ENCODE measurements at regions not wholly inside any gene's neighbourhood (a gene's known extent, or its start where the extent isn't known, plus 50 kb on each side); places are given as distances from the start of the nearest gene placed in this dataset.
"Not testable (repeated sequence)": the region's sequence is repeated elsewhere in the genome, so short reads cannot be mapped to it uniquely, and the experiment has no call there.

- SMC1A ChIA-PET (ENCODE audit: uncharacterized antibody, unreplicated experiment) = interaction anchor here (0.7 to 4.4 kb wide), 14 partner anchors 10 to 468 kb away, joined by 3 to 61 read pairs (median 3); no protein-coding TSS in a partner anchor
- no peaks in the 10 kb centered on the region for H3K4me1 ChIP-seq (ENCODE audit: control insufficient read depth, insufficient read depth, low read length)
- BruUV-seq (replicated peaks) = no TSS peak
- H3K4me2 ChIP-seq (ENCODE audit: control insufficient read depth, insufficient read depth) = no peak overlapping the region
- RAD21 ChIA-PET (ENCODE audit: unreplicated experiment) = interaction anchor here (0.9 to 6.5 kb wide), 4 partner anchors 25 to 409 kb away, joined by 3 to 75 read pairs (median 4); no protein-coding TSS in a partner anchor
- no peak overlapping the region for H3K27ac ChIP-seq (ENCODE audit: control insufficient read depth, insufficient read depth)
- peak; percentile 68 for ATAC-seq
- no peaks in the 10 kb centered on the region for H3K36me3 ChIP-seq (ENCODE audit: control insufficient read depth in 2 of 2, insufficient read depth in 2 of 2, low read length in 1 of 2)
- CTCF ChIA-PET = interaction anchor here (0.7 to 6.6 kb wide), 16 partner anchors 8 to 643 kb away, joined by 3 to 184 read pairs (median 4); no protein-coding TSS in a partner anchor
- no peak overlapping the region for H3K4me3 ChIP-seq
- no peaks in the 10 kb centered on the region for H3K27me3 ChIP-seq (replicated peaks in 1 of 2; ENCODE audit: control insufficient read depth in 2 of 2, insufficient read depth in 2 of 2, low read length in 1 of 2)
- WGBS (ENCODE audit: insufficient coverage, insufficient replicate concordance, low lambda C conversion rate, missing lambda C conversion rate) = 8% methylated on average over 8 of the region's 8 CpGs
- intact Hi-C loops (cut with micrococcal nuclease; ENCODE audit: unreplicated experiment) = loop anchor here (1.0 to 10.0 kb wide), 2 partner anchors 273 to 408 kb away; no protein-coding TSS in a partner anchor
- no peaks in the 10 kb centered on the region for H4K20me1 ChIP-seq (ENCODE audit: control insufficient read depth, insufficient read depth)
- no peak overlapping the region for H3K9ac ChIP-seq (ENCODE audit: control insufficient read depth, insufficient read depth, low read length)
- H3K9me3 ChIP-seq (replicated peaks; ENCODE audit: control insufficient read depth, insufficient read depth, low read length) = no peaks in the 10 kb centered on the region
- in situ Hi-C loops (cut with MboI) = loop anchor here (5.0 to 25.0 kb wide), 2 partner anchors 401 to 646 kb away; no protein-coding TSS in a partner anchor
- DNase-seq (ENCODE audit: low read depth, low spot score) = peak; percentile 7
- peak; percentile 57 to 80 (median 62) for TF ChIP-seq CTCF (IDR thresholded peaks at IDR 0.05 in 2 of 3, conservative IDR thresholded peaks at IDR 0.05 in 1 of 3; ENCODE audit: control insufficient read depth in 2 of 3, extremely low read depth in 1 of 3, insufficient read depth in 1 of 3, low read depth in 3 of 3, low read length in 3 of 3)
- TF ChIP-seq ESRRA (IDR thresholded peaks at IDR 0.05; ENCODE audit: low read length) = no peak
- peak; percentile 82 for TF ChIP-seq RAD21 (IDR thresholded peaks at IDR 0.05; ENCODE audit: insufficient read depth, low read depth, low read length)
- TF ChIP-seq SMC3 (IDR thresholded peaks at IDR 0.05; ENCODE audit: borderline replicate concordance, low read length) = peak; percentile 56; the same call in 1 of the 2 replicates
- TF ChIP-seq MEF2B (IDR thresholded peaks at IDR 0.05; ENCODE audit: partially characterized antibody, poor library complexity, severe bottlenecking) = no peak
- TF ChIP-seq ZBTB4 (CRISPR knock-in tag; IDR thresholded peaks at IDR 0.05) = no peak
- FAIRE-seq = peak; percentile 13
- H3K79me2 ChIP-seq (ENCODE audit: control insufficient read depth, insufficient read depth, low read length) = no peaks in the 10 kb centered on the region
- no peak overlapping the region for H2AFZ ChIP-seq (ENCODE audit: control insufficient read depth, low read depth, low read length)
- POLR2A ChIA-PET = no interaction called here
These were observed 92.8 kb upstream of the OR9G4 start for GRCh38 chr11:56841210-56841810.

GRCh38 chr11:56827357-56827756 lies 78.9 kb upstream of the OR9G4 start:
- in situ Hi-C loops (cut with MboI) = loop anchor here (25.0 kb wide), 1 partner anchor 660 kb away; no protein-coding TSS in a partner anchor
- H3K27me3 ChIP-seq (replicated peaks in 1 of 2; ENCODE audit: control insufficient read depth in 2 of 2, insufficient read depth in 2 of 2, low read length in 1 of 2); BruUV-seq (replicated peaks): not testable (repeated sequence)

More at GRCh38 chr11:56827357-56827756, 78.9 kb upstream of the OR9G4 start:
- H2AFZ ChIP-seq (ENCODE audit: control insufficient read depth, low read depth, low read length); ATAC-seq; POLR2A ChIA-PET; RAD21 ChIA-PET (ENCODE audit: unreplicated experiment); FAIRE-seq; H3K4me2 ChIP-seq (ENCODE audit: control insufficient read depth, insufficient read depth); H4K20me1 ChIP-seq (ENCODE audit: control insufficient read depth, insufficient read depth); H3K9ac ChIP-seq (ENCODE audit: control insufficient read depth, insufficient read depth, low read length); CTCF ChIA-PET; DNase-seq (ENCODE audit: low read depth, low spot score); SMC1A ChIA-PET (ENCODE audit: uncharacterized antibody, unreplicated experiment); H3K9me3 ChIP-seq (replicated peaks; ENCODE audit: control insufficient read depth, insufficient read depth, low read length); H3K36me3 ChIP-seq (ENCODE audit: control insufficient read depth in 2 of 2, insufficient read depth in 2 of 2, low read length in 1 of 2); H3K27ac ChIP-seq (ENCODE audit: control insufficient read depth, insufficient read depth); H3K4me3 ChIP-seq; H3K79me2 ChIP-seq (ENCODE audit: control insufficient read depth, insufficient read depth, low read length); H3K4me1 ChIP-seq (ENCODE audit: control insufficient read depth, insufficient read depth, low read length); intact Hi-C loops (cut with micrococcal nuclease; ENCODE audit: unreplicated experiment): not testable (repeated sequence)
- WGBS (ENCODE audit: insufficient coverage, insufficient replicate concordance, low lambda C conversion rate, missing lambda C conversion rate) = 8% methylated on average over 5 of the region's 5 CpGs

Data from GM12878 (cell line).